SK-N-SH (cell line): ENCODE measurements at regions not wholly inside any gene's neighbourhood (a gene's known extent, or its start where the extent isn't known, plus 50 kb on each side); places are given as distances from the start of the nearest gene placed in this dataset.

Source experiments
- FOXM1 ChIP-seq: IDR thresholded peaks from 2 replicates; pipeline ENCODE4 v1.4.0; 2012; ENCODE audit warnings: low read depth, mild to moderate bottlenecking
- GABPA ChIP-seq: IDR thresholded peaks from 2 replicates; pipeline ENCODE4 v1.4.0; 2012; ENCODE audit warnings: low read depth, mild to moderate bottlenecking
- NFIC ChIP-seq: IDR thresholded peaks from 2 replicates; pipeline ENCODE4 v1.4.0; 2012; ENCODE audit warnings: borderline replicate concordance
- NRF1 ChIP-seq: IDR thresholded peaks from 2 replicates; pipeline ENCODE4 v1.6.1; 2012; ENCODE audit warnings: low read depth, mild to moderate bottlenecking, low read length
- POLR2AphosphoS5 ChIP-seq: IDR thresholded peaks from 2 replicates; pipeline ENCODE4 v1.6.1; 2012; ENCODE audit warnings: low read depth, low read length
- RAD21 ChIP-seq: IDR thresholded peaks from 2 replicates; pipeline ENCODE4 v1.6.1; 2012; ENCODE audit warnings: mild to moderate bottlenecking, low read length
- RCOR1 ChIP-seq: fragments of 150-350 bp; IDR thresholded peaks from 2 replicates; pipeline ENCODE4 v1.6.1; 2017; ENCODE audit warnings: antibody characterized with exemption, low read length
- RFX5 ChIP-seq: IDR thresholded peaks from 2 replicates; pipeline ENCODE4 v1.6.1; 2012; ENCODE audit warnings: mild to moderate bottlenecking, improper control_type of control experiment, low read length
- TF ChIP-seq, protein P1 (sequence below): fragments of 200-600 bp; sonication (generic); IDR thresholded peaks from 2 replicates; pipeline ENCODE4 v1.6.1; 2017; ENCODE audit warnings: antibody characterized with exemption, mild to moderate bottlenecking, moderate library complexity
- TF ChIP-seq, protein P2 (sequence below): IDR thresholded peaks from 2 replicates; pipeline ENCODE4 v1.4.0; 2012; ENCODE audit warnings: low read depth, borderline replicate concordance
- TF ChIP-seq, protein P3 (sequence below): IDR thresholded peaks from 2 replicates; pipeline ENCODE4 v1.6.1; 2012; ENCODE audit warnings: mild to moderate bottlenecking, low read depth, low read length, moderate library complexity
- TF ChIP-seq, protein P4 (sequence below): IDR thresholded peaks from 2 replicates; pipeline ENCODE4; 2012

DNA sequence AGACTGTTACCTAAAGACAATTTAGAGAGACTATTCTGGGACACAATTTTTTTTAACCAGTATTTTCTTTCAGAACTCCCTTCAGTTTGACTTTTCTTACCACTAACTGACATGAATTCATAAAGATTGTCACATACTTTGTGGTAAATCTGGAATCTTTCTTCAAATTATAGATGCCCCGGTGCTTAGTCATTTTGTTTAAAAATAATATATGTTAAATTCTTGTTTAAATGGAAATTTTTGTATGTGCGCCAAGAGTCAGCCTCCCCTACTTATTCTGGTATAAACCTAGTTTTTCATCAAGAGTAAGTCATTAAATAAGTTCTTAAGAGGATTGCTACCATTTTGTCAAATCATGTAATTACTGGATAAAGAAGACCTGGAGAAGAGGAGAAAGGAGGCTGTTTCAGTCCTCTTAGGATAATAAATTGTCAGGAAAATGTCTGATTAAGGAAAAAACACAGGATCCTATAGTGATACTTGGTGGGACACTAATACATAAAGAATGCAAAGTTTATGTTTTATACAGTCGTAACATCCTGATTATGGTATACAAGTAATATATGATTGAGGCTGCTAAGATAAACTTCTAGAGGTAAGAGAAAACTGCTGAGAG is 424.4 kb downstream of the PMP22 start:
- TF ChIP-seq GABPA (no peak), POLR2AphosphoS5 (no peak), RFX5 (no peak), RAD21 (no peak), FOXM1 (no peak), NFIC (no peak), RCOR1 (no peak), NRF1 (no peak)
- TF ChIP-seq, protein P1, sequence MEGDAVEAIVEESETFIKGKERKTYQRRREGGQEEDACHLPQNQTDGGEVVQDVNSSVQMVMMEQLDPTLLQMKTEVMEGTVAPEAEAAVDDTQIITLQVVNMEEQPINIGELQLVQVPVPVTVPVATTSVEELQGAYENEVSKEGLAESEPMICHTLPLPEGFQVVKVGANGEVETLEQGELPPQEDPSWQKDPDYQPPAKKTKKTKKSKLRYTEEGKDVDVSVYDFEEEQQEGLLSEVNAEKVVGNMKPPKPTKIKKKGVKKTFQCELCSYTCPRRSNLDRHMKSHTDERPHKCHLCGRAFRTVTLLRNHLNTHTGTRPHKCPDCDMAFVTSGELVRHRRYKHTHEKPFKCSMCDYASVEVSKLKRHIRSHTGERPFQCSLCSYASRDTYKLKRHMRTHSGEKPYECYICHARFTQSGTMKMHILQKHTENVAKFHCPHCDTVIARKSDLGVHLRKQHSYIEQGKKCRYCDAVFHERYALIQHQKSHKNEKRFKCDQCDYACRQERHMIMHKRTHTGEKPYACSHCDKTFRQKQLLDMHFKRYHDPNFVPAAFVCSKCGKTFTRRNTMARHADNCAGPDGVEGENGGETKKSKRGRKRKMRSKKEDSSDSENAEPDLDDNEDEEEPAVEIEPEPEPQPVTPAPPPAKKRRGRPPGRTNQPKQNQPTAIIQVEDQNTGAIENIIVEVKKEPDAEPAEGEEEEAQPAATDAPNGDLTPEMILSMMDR, result no peak
- TF ChIP-seq, protein P2, sequence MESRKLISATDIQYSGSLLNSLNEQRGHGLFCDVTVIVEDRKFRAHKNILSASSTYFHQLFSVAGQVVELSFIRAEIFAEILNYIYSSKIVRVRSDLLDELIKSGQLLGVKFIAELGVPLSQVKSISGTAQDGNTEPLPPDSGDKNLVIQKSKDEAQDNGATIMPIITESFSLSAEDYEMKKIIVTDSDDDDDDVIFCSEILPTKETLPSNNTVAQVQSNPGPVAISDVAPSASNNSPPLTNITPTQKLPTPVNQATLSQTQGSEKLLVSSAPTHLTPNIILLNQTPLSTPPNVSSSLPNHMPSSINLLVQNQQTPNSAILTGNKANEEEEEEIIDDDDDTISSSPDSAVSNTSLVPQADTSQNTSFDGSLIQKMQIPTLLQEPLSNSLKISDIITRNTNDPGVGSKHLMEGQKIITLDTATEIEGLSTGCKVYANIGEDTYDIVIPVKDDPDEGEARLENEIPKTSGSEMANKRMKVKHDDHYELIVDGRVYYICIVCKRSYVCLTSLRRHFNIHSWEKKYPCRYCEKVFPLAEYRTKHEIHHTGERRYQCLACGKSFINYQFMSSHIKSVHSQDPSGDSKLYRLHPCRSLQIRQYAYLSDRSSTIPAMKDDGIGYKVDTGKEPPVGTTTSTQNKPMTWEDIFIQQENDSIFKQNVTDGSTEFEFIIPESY, result no peak
- TF ChIP-seq, protein P3, sequence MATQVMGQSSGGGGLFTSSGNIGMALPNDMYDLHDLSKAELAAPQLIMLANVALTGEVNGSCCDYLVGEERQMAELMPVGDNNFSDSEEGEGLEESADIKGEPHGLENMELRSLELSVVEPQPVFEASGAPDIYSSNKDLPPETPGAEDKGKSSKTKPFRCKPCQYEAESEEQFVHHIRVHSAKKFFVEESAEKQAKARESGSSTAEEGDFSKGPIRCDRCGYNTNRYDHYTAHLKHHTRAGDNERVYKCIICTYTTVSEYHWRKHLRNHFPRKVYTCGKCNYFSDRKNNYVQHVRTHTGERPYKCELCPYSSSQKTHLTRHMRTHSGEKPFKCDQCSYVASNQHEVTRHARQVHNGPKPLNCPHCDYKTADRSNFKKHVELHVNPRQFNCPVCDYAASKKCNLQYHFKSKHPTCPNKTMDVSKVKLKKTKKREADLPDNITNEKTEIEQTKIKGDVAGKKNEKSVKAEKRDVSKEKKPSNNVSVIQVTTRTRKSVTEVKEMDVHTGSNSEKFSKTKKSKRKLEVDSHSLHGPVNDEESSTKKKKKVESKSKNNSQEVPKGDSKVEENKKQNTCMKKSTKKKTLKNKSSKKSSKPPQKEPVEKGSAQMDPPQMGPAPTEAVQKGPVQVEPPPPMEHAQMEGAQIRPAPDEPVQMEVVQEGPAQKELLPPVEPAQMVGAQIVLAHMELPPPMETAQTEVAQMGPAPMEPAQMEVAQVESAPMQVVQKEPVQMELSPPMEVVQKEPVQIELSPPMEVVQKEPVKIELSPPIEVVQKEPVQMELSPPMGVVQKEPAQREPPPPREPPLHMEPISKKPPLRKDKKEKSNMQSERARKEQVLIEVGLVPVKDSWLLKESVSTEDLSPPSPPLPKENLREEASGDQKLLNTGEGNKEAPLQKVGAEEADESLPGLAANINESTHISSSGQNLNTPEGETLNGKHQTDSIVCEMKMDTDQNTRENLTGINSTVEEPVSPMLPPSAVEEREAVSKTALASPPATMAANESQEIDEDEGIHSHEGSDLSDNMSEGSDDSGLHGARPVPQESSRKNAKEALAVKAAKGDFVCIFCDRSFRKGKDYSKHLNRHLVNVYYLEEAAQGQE, result no peak
- TF ChIP-seq, protein P4, sequence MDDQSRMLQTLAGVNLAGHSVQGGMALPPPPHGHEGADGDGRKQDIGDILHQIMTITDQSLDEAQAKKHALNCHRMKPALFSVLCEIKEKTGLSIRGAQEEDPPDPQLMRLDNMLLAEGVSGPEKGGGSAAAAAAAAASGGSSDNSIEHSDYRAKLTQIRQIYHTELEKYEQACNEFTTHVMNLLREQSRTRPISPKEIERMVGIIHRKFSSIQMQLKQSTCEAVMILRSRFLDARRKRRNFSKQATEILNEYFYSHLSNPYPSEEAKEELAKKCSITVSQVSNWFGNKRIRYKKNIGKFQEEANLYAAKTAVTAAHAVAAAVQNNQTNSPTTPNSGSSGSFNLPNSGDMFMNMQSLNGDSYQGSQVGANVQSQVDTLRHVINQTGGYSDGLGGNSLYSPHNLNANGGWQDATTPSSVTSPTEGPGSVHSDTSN, result no peak
